ENCODE measurements at regions not wholly inside any gene's neighbourhood (a gene's known extent, or its start where the extent isn't known, plus 50 kb on each side); places are given as distances from the start of the nearest gene placed in this dataset.

DNA sequence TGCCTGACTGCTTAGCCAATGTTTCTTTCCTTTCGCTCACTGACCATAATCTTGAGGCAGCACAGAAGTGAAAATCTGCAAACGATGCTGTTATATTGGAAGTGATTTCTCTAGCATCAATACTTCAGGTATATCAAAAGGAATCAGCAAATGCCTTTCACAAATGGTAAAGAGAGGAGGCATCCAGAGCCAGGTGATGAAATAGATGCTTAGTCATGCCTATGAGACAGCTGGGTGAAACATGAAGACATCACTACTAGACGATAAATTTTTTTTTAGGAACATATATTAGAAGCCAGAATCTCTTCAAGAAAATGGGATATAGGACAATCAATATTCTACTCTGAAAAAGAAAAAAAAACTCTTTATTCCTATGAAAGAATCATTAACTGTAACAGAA, 249.2 kb upstream of the SLC39A10 start:
- no peak for TF ChIP-seq TAF1 (IDR thresholded peaks at IDR 0.05; ENCODE audit: low read depth)
- TF ChIP-seq YY1 (IDR thresholded peaks at IDR 0.05; ENCODE audit: low read depth), result no peak
- no peak for TF ChIP-seq FOXM1 (IDR thresholded peaks at IDR 0.05; ENCODE audit: borderline replicate concordance, low read depth)
- no peak for TF ChIP-seq ZBTB7A (IDR thresholded peaks at IDR 0.05; ENCODE audit: low read depth)
- no peak for TF ChIP-seq EP300 (IDR thresholded peaks at IDR 0.05; ENCODE audit: borderline replicate concordance)
- TF ChIP-seq, protein P1, sequence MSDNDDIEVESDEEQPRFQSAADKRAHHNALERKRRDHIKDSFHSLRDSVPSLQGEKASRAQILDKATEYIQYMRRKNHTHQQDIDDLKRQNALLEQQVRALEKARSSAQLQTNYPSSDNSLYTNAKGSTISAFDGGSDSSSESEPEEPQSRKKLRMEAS (IDR thresholded peaks at IDR 0.05), result no peak
- no peak for TF ChIP-seq CEBPB (IDR thresholded peaks at IDR 0.05)
- no peak for TF ChIP-seq TCF12 (IDR thresholded peaks at IDR 0.05; ENCODE audit: low read depth)
- no peak for TF ChIP-seq USF1 (IDR thresholded peaks at IDR 0.05)
- TF ChIP-seq NFIC (IDR thresholded peaks at IDR 0.05), result no peak
